GM12878 (cell line): ENCODE measurements at regions not wholly inside any gene's neighbourhood (a gene's known extent, or its start where the extent isn't known, plus 50 kb on each side); places are given as distances from the start of the nearest gene placed in this dataset.

Experiments
- ATAC-seq: fragments of 200-7000 bp; cut with Tn5 transposase; 3 replicates; pipeline ENCODE4 v1.9.1; 2020; ENCODE audit warnings: mild to moderate bottlenecking, moderate library complexity
- BruUV-seq: library from RNA; stranded (reverse); fragments of 400-500 nt; replicated peaks from 2 replicates; lab custom pipeline; 2021; lab: Mats Ljungman, UMichigan
- CTCF ChIA-PET: fragments of 300-600 bp; sonication (Branson Sonifier 250); formaldehyde crosslinking; extraction: SDS; loops from one replicate; lab custom pipeline; 2021; ENCODE audit warnings: inconsistent platforms; lab: Yijun Ruan, JAX
- POLR2A ChIA-PET: fragments of 350-600 bp; formaldehyde crosslinking; extraction: SDS; loops from one replicate; lab custom pipeline; 2021; ENCODE audit warnings: inconsistent platforms; lab: Charles Lee
- RAD21 ChIA-PET: fragments of 300-600 bp; sonication (Branson Sonifier 250); formaldehyde crosslinking; loops from one replicate; lab custom pipeline; 2023; ENCODE audit warnings: antibody characterized with exemption; ENCODE audit not compliant: unreplicated experiment; lab: Charles Lee
- SMC1A ChIA-PET: fragments of 300-600 bp; sonication (Branson Sonifier 250); formaldehyde crosslinking; loops from one replicate; lab custom pipeline; 2023; ENCODE audit not compliant: unreplicated experiment, uncharacterized antibody; lab: Charles Lee
- DNase-seq: peaks from one replicate; pipeline ENCODE4 v3.0.0-alpha.2; 2011; ENCODE audit warnings: low read depth, low spot score
- FAIRE-seq: peaks from 3 replicates; lab custom pipeline; 2011; peaks lifted over from hg19 to GRCh38; lab: Jason Lieb, UNC
- H2AFZ ChIP-seq: 2 replicates; pipeline ENCODE4 v1.6.0; 2011; ENCODE audit warnings: low read depth, low read length, control low read depth; ENCODE audit not compliant: control insufficient read depth
- H3K27ac ChIP-seq: 2 replicates; pipeline ENCODE4 v1.5.1; 2011; ENCODE audit warnings: control low read depth; ENCODE audit not compliant: control insufficient read depth, insufficient read depth
- H3K27me3 ChIP-seq, 2 experiments: replicated peaks in 1 of 2; 2 replicates each; pipeline versions ENCODE4 v1.6.0 to v1.6.1; 2011; ENCODE audit warnings: low read length in 1 of 2; ENCODE audit not compliant: control insufficient read depth in 2 of 2, insufficient read depth in 2 of 2
- H3K36me3 ChIP-seq, 2 experiments: 2 replicates each; pipeline ENCODE4 v1.5.1; 2011; ENCODE audit warnings: low read length in 1 of 2; ENCODE audit not compliant: control insufficient read depth in 2 of 2, insufficient read depth in 2 of 2
- H3K4me1 ChIP-seq: 2 replicates; pipeline ENCODE4 v1.6.1; 2011; ENCODE audit warnings: mild to moderate bottlenecking, low read length, moderate library complexity, mixed read lengths; ENCODE audit not compliant: control insufficient read depth, insufficient read depth
- H3K4me2 ChIP-seq: 2 replicates; pipeline ENCODE4 v1.6.0; 2011; ENCODE audit warnings: control low read depth; ENCODE audit not compliant: control insufficient read depth, insufficient read depth
- H3K4me3 ChIP-seq: fragments of 200-600 bp; sonication (generic); 2 replicates; pipeline ENCODE4 v1.5.1; 2016
- H3K79me2 ChIP-seq: 2 replicates; pipeline ENCODE4 v1.6.0; 2011; ENCODE audit warnings: low read length; ENCODE audit not compliant: control insufficient read depth, insufficient read depth
- H3K9ac ChIP-seq: 2 replicates; pipeline ENCODE4 v1.8.0; 2011; ENCODE audit warnings: low read length, control low read depth, mixed read lengths; ENCODE audit not compliant: control insufficient read depth, insufficient read depth
- H3K9me3 ChIP-seq: replicated peaks from 3 replicates; pipeline ENCODE4 v1.5.1; 2011; ENCODE audit warnings: mild to moderate bottlenecking, low read length; ENCODE audit not compliant: control insufficient read depth, insufficient read depth
- H4K20me1 ChIP-seq: 2 replicates; pipeline ENCODE4 v1.6.0; 2011; ENCODE audit not compliant: control insufficient read depth, insufficient read depth
- ASH2L ChIP-seq: fragments of 300-600, 200-600 bp; sonication (generic); IDR thresholded peaks from 2 replicates; pipeline ENCODE4 v1.6.1; 2017; ENCODE audit warnings: low read depth, mild to moderate bottlenecking, borderline replicate concordance
- CBFB ChIP-seq: IDR thresholded peaks from 2 replicates; pipeline ENCODE4 v1.6.1; 2016; ENCODE audit warnings: antibody characterized with exemption, low read depth
- IKZF2 ChIP-seq, 2 experiments: fragments of 450-650 bp; IDR thresholded peaks; 2 replicates each; pipeline ENCODE4 v1.6.1; 2017; ENCODE audit warnings: mild to moderate bottlenecking in 2 of 2, moderate library complexity in 2 of 2
- MYB ChIP-seq: fragments of 150-350 bp; IDR thresholded peaks from 2 replicates; pipeline ENCODE4 v1.6.1; 2014; ENCODE audit warnings: mild to moderate bottlenecking, low read depth, low read length, borderline replicate concordance
- NFYA ChIP-seq: IDR thresholded peaks from 2 replicates; pipeline ENCODE4 v1.6.1; 2011; ENCODE audit warnings: low read depth, mild to moderate bottlenecking, low read length, improper control_type of control experiment, borderline replicate concordance
- NR2C2 ChIP-seq: IDR thresholded peaks from 2 replicates; pipeline ENCODE4 v1.6.1; 2011; ENCODE audit warnings: borderline replicate concordance, low read depth; ENCODE audit not compliant: control insufficient read depth, insufficient read length
- NRF1 ChIP-seq: conservative IDR thresholded peaks from 2 replicates; pipeline ENCODE4 v1.6.1; 2011; ENCODE audit warnings: mild to moderate bottlenecking, low read depth, low read length, improper control_type of control experiment
- SIN3A ChIP-seq: IDR thresholded peaks from 2 replicates; pipeline ENCODE4 v1.6.1; 2012; ENCODE audit warnings: low read depth, low read length, improper control_type of control experiment
- TAF1 ChIP-seq: IDR thresholded peaks from 2 replicates; pipeline ENCODE4 v1.6.1; 2011; ENCODE audit warnings: mild to moderate bottlenecking, low read depth, low read length, borderline replicate concordance
- ZNF384 ChIP-seq: IDR thresholded peaks from 2 replicates; pipeline ENCODE4 v1.6.1; 2012; ENCODE audit warnings: low read depth, mild to moderate bottlenecking, low read length, improper control_type of control experiment, borderline replicate concordance
- in situ Hi-C: fragments of 300-500 bp; cut with MboI; formaldehyde crosslinking; loops from 9 replicates; pipeline ENCODE4 v1.14.3; 2018; ENCODE audit warnings: mixed read lengths
- intact Hi-C: fragments of 100-400 bp; cut with micrococcal nuclease; formaldehyde crosslinking; loops from one replicate; pipeline ENCODE4 v1.14.2; 2022; ENCODE audit not compliant: unreplicated experiment
- TF ChIP-seq, protein P1 (sequence below): fragments of 450-650 bp; IDR thresholded peaks from 2 replicates; pipeline ENCODE4 v1.6.1; 2014; ENCODE audit warnings: mild to moderate bottlenecking
- TF ChIP-seq, protein P2 (sequence below): IDR thresholded peaks from 2 replicates; pipeline ENCODE4 v1.6.1; 2012; ENCODE audit warnings: low read depth, low read length, improper control_type of control experiment
- TF ChIP-seq, protein P3 (sequence below): fragments of 450-650 bp; IDR thresholded peaks from 2 replicates; pipeline ENCODE4 v1.6.1; 2017; ENCODE audit warnings: mild to moderate bottlenecking

DNA sequence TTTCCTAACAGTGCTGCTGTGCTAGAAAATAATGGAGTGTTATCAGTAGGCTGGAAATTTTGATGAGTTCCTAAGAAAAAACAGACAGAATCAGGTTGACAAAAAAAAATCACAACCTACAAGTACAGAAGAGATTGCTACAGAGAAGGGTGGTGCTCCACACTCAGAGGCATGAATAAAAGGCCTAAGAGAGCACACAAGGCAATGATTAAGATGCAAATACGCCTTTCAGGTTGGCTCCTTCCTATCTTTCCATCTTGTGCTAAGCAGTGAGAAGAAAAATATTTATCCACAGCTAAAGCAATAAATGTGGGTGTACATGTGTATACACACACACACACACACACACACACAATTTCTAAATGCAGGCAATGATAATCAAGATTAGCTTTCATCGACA lies 130.6 kb upstream of the UBE2E3 start (continued):
- TF ChIP-seq, protein P1, sequence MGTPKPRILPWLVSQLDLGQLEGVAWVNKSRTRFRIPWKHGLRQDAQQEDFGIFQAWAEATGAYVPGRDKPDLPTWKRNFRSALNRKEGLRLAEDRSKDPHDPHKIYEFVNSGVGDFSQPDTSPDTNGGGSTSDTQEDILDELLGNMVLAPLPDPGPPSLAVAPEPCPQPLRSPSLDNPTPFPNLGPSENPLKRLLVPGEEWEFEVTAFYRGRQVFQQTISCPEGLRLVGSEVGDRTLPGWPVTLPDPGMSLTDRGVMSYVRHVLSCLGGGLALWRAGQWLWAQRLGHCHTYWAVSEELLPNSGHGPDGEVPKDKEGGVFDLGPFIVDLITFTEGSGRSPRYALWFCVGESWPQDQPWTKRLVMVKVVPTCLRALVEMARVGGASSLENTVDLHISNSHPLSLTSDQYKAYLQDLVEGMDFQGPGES: no peak
- TF ChIP-seq NFYA (no peak), NRF1 (no peak), ZNF384 (no peak), SIN3A (no peak), IKZF2 (IDR thresholded peaks at IDR 0.05) (no peak), MYB (no peak), CBFB (no peak)
- TF ChIP-seq, protein P2, sequence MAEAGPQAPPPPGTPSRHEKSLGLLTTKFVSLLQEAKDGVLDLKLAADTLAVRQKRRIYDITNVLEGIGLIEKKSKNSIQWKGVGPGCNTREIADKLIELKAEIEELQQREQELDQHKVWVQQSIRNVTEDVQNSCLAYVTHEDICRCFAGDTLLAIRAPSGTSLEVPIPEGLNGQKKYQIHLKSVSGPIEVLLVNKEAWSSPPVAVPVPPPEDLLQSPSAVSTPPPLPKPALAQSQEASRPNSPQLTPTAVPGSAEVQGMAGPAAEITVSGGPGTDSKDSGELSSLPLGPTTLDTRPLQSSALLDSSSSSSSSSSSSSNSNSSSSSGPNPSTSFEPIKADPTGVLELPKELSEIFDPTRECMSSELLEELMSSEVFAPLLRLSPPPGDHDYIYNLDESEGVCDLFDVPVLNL: no peak
- TF ChIP-seq, protein P3, sequence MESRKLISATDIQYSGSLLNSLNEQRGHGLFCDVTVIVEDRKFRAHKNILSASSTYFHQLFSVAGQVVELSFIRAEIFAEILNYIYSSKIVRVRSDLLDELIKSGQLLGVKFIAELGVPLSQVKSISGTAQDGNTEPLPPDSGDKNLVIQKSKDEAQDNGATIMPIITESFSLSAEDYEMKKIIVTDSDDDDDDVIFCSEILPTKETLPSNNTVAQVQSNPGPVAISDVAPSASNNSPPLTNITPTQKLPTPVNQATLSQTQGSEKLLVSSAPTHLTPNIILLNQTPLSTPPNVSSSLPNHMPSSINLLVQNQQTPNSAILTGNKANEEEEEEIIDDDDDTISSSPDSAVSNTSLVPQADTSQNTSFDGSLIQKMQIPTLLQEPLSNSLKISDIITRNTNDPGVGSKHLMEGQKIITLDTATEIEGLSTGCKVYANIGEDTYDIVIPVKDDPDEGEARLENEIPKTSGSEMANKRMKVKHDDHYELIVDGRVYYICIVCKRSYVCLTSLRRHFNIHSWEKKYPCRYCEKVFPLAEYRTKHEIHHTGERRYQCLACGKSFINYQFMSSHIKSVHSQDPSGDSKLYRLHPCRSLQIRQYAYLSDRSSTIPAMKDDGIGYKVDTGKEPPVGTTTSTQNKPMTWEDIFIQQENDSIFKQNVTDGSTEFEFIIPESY: no peak

GRCh38 chr2:180848393-180848792 lies 132.0 kb upstream of the UBE2E3 start:
- in situ Hi-C loops: no loop called here

More at GRCh38 chr2:180848393-180848792, 132.0 kb upstream of the UBE2E3 start:
- Histone ChIP-seq H3K79me2 (no peaks in the 10 kb centered on the region), H3K4me3 (no peak overlapping the region), H4K20me1 (no peaks in the 10 kb centered on the region), H3K27me3 (no peaks in the 10 kb centered on the region), H3K4me2 (no peak overlapping the region), H3K9ac (no peak overlapping the region), H3K9me3 (no peaks in the 10 kb centered on the region), H2AFZ (no peak overlapping the region), H3K36me3 (no peaks in the 10 kb centered on the region), H3K27ac (no peak overlapping the region), H3K4me1 (no peaks in the 10 kb centered on the region)
- no peak for TF ChIP-seq ASH2L
- no peak for TF ChIP-seq NFYA
- no peak for TF ChIP-seq TAF1
- TF ChIP-seq NR2C2: no peak
- RAD21 ChIA-PET: no interaction called here
- ATAC-seq (no peak), FAIRE-seq (no peak), DNase-seq (no peak)
- SMC1A ChIA-PET: no interaction called here
- intact Hi-C loops: no loop called here
- POLR2A ChIA-PET: no interaction called here
- no TSS peak for BruUV-seq
- CTCF ChIA-PET: interaction anchor here (0.5 to 1.0 kb wide), 2 partner anchors 33 to 210 kb away, joined by 3 read pairs; no protein-coding TSS in a partner anchor
